ENCODE measurements at regions not wholly inside any gene's neighbourhood (a gene's known extent, or its start where the extent isn't known, plus 50 kb on each side); places are given as distances from the start of the nearest gene placed in this dataset.

DNA sequence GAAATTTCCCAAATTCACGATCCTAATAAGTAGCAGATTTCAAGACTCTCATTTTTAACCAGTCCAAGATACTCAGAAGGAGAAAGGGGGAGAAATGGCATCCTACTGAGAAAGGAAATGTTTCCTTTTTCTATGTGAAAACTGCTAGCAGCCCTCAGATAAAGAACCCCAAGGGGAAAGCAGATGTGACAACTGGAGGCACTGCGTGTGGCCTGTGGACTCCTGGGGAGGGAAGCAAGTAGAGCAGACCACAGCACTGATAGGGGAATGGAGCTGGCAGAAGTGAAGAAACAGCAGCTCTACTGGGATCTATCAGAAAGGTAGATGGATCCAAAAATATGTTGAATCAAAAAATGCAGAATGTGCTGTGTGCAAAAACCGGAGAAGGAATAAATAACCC, 239.7 kb upstream of the API5 start:
- H3K9me3 ChIP-seq (ENCODE audit: severe bottlenecking), result no peaks in the 10 kb centered on the region
- TF ChIP-seq, protein P1, sequence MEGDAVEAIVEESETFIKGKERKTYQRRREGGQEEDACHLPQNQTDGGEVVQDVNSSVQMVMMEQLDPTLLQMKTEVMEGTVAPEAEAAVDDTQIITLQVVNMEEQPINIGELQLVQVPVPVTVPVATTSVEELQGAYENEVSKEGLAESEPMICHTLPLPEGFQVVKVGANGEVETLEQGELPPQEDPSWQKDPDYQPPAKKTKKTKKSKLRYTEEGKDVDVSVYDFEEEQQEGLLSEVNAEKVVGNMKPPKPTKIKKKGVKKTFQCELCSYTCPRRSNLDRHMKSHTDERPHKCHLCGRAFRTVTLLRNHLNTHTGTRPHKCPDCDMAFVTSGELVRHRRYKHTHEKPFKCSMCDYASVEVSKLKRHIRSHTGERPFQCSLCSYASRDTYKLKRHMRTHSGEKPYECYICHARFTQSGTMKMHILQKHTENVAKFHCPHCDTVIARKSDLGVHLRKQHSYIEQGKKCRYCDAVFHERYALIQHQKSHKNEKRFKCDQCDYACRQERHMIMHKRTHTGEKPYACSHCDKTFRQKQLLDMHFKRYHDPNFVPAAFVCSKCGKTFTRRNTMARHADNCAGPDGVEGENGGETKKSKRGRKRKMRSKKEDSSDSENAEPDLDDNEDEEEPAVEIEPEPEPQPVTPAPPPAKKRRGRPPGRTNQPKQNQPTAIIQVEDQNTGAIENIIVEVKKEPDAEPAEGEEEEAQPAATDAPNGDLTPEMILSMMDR (IDR thresholded peaks at IDR 0.05; ENCODE audit: poor library complexity, severe bottlenecking), result no peak
- no peaks in the 10 kb centered on the region for H3K27me3 ChIP-seq (ENCODE audit: insufficient read depth, poor library complexity, severe bottlenecking)
- DNase-seq (ENCODE audit: low spot score) (no peak), ATAC-seq (ENCODE audit: low read depth) (no peak)
- H3K27ac ChIP-seq (ENCODE audit: poor library complexity, severe bottlenecking), result no peak overlapping the region
- no peaks in the 10 kb centered on the region for H3K36me3 ChIP-seq (ENCODE audit: low read depth)
- no peak overlapping the region for H3K4me3 ChIP-seq (ENCODE audit: severe bottlenecking)
- H3K4me1 ChIP-seq (ENCODE audit: insufficient read depth, poor library complexity, severe bottlenecking), result no peaks in the 10 kb centered on the region

- DNase-seq (ENCODE audit: low spot score), result no peak
- TF ChIP-seq, protein P1 (IDR thresholded peaks at IDR 0.05; ENCODE audit: poor library complexity, severe bottlenecking), result no peak
- Histone ChIP-seq H3K36me3 (ENCODE audit: low read depth) (no peaks in the 10 kb centered on the region), H3K4me1 (ENCODE audit: insufficient read depth, poor library complexity, severe bottlenecking) (no peaks in the 10 kb centered on the region), H3K9me3 (ENCODE audit: severe bottlenecking) (no peaks in the 10 kb centered on the region), H3K27ac (ENCODE audit: poor library complexity, severe bottlenecking) (no peak overlapping the region), H3K27me3 (ENCODE audit: insufficient read depth, poor library complexity, severe bottlenecking) (no peaks in the 10 kb centered on the region), H3K4me3 (ENCODE audit: severe bottlenecking) (no peak overlapping the region)
- ATAC-seq (ENCODE audit: low read depth), result no peak
These were observed 238.9 kb upstream of the API5 start for GRCh38 chr11:43072911-43073310.

DNA sequence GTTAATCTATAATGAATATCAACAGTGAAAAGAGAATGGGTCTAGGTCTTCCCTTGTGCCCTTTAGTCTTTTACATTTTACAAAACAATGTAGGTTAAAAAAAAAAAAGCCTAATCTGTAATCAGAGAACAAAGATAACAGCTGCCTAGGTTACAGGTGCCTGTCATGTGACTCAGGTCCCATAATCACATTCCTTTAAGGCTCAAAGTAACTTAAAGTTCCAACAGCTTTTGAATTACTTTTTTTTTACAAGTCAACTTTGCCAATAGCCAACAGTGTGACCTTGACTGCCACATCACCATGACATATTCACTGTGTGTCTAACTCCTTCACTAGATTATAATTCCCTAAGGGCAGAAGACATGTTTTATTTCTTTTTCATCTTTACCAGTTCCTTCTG, 237.0 kb upstream of the API5 start:
- H3K4me1 ChIP-seq (ENCODE audit: insufficient read depth, poor library complexity, severe bottlenecking), result no peaks in the 10 kb centered on the region

DNA sequence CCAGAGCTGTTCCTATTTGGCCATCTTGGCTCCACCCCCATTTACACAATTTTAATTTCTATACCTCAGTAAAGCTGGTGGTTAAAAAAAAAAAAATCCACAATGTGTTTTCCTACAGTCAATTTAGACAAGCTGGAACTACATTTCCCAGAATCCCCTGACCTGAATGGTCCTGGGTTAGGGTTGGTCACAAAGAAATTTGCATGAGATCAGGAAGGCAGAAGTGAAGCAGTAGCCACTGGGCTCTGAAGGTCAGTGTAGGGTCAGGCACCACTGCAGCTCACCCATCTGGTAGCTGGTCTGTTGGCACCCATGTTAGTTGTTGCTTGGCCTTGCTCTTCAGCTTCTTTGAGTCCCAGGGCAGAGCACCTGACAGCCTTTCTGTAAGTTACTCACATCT, 210.7 kb upstream of the API5 start:
- no peak for DNase-seq (ENCODE audit: low spot score)
- TF ChIP-seq, protein P1 (IDR thresholded peaks at IDR 0.05; ENCODE audit: poor library complexity, severe bottlenecking), result no peak
- Histone ChIP-seq H3K4me1 (ENCODE audit: insufficient read depth, poor library complexity, severe bottlenecking) (no peaks in the 10 kb centered on the region), H3K9me3 (ENCODE audit: severe bottlenecking) (no peaks in the 10 kb centered on the region), H3K4me3 (ENCODE audit: severe bottlenecking) (no peak overlapping the region), H3K27ac (ENCODE audit: poor library complexity, severe bottlenecking) (no peak overlapping the region), H3K36me3 (ENCODE audit: low read depth) (no peaks in the 10 kb centered on the region), H3K27me3 (ENCODE audit: insufficient read depth, poor library complexity, severe bottlenecking) (no peaks in the 10 kb centered on the region)
- no peak for ATAC-seq (ENCODE audit: low read depth)

More for the DNA sequence above, 237.0 kb upstream of the API5 start:
- TF ChIP-seq, protein P1 (IDR thresholded peaks at IDR 0.05; ENCODE audit: poor library complexity, severe bottlenecking), result no peak
- no peak for DNase-seq (ENCODE audit: low spot score)
- Histone ChIP-seq H3K36me3 (ENCODE audit: low read depth) (no peaks in the 10 kb centered on the region), H3K4me3 (ENCODE audit: severe bottlenecking) (no peak overlapping the region), H3K27ac (ENCODE audit: poor library complexity, severe bottlenecking) (no peak overlapping the region), H3K27me3 (ENCODE audit: insufficient read depth, poor library complexity, severe bottlenecking) (no peaks in the 10 kb centered on the region), H3K9me3 (ENCODE audit: severe bottlenecking) (no peaks in the 10 kb centered on the region)
- ATAC-seq (ENCODE audit: low read depth), result no peak

DNA sequence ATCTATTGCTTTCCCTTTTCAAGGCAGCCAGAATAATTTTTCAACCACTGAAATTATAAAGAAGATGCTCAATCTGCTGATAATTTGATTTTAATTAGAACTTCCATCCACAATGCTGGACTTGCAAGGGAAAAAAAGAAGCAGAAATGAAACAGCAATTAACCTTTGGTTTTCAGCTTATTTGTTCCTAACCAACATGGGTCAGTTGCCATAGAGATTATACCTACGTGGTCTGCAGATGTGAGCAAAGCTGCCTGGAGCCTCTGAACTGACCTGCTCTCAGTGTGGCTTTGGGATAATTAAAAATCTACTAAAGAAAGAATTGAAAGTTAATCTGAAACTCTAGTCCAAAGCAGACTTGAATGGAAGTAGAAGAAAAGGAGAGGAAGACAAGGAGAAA, 195.7 kb upstream of the API5 start:
- no peaks in the 10 kb centered on the region for H3K36me3 ChIP-seq (ENCODE audit: low read depth)
- no peak for ATAC-seq (ENCODE audit: low read depth)
- no peaks in the 10 kb centered on the region for H3K9me3 ChIP-seq (ENCODE audit: severe bottlenecking)
- no peak for DNase-seq (ENCODE audit: low spot score)
- no peak overlapping the region for H3K4me3 ChIP-seq (ENCODE audit: severe bottlenecking)
- H3K4me1 ChIP-seq (ENCODE audit: insufficient read depth, poor library complexity, severe bottlenecking), result no peaks in the 10 kb centered on the region
- H3K27ac ChIP-seq (ENCODE audit: poor library complexity, severe bottlenecking), result no peak overlapping the region
- H3K27me3 ChIP-seq (ENCODE audit: insufficient read depth, poor library complexity, severe bottlenecking), result no peaks in the 10 kb centered on the region
- TF ChIP-seq, protein P1 (IDR thresholded peaks at IDR 0.05; ENCODE audit: poor library complexity, severe bottlenecking), result no peak
